GM19328 (cell line): ENCODE measurements at regions not wholly inside any gene's neighbourhood (a gene's known extent, or its start where the extent isn't known, plus 50 kb on each side); places are given as distances from the start of the nearest gene placed in this dataset.

Experiments used
- ATAC-seq: cut with Tn5 transposase; IDR thresholded peaks from one replicate; pipeline ENCODE4 v1.9.1; 2021; ENCODE audit warnings: mild to moderate bottlenecking, moderate library complexity; ENCODE audit not compliant: unreplicated experiment

- no peak for ATAC-seq
Measured at GRCh38 chr11:15526859-15527450, 412.2 kb downstream of the INSC start.

GRCh38 chr11:15532432-15532831 lies 417.7 kb downstream of the INSC start:
- no peak for ATAC-seq

- ATAC-seq, result no peak
Measured at GRCh38 chr11:15534266-15534665, 419.5 kb downstream of the INSC start.

GRCh38 chr11:15535414-15535813 lies 420.7 kb downstream of the INSC start:
- no peak for ATAC-seq

GRCh38 chr11:15536438-15536837 lies 421.7 kb downstream of the INSC start:
- ATAC-seq, result no peak

- no peak for ATAC-seq
Measured at GRCh38 chr11:15539645-15540044, 424.9 kb downstream of the INSC start.

GRCh38 chr11:15541079-15541478 lies 426.4 kb downstream of the INSC start:
- ATAC-seq, result no peak

GRCh38 chr11:15544353-15544752 lies 429.6 kb downstream of the INSC start:
- ATAC-seq, result no peak

GRCh38 chr11:15547685-15548084 lies 433.0 kb downstream of the INSC start:
- no peak for ATAC-seq

GRCh38 chr11:15551901-15552851 lies 437.5 kb downstream of the INSC start:
- no peak for ATAC-seq

- no peak for ATAC-seq
Measured at GRCh38 chr11:15555161-15555560, 440.4 kb downstream of the INSC start.

GRCh38 chr11:15557457-15558230 lies 442.9 kb downstream of the INSC start:
- ATAC-seq, result no peak

- no peak for ATAC-seq
Measured at GRCh38 chr11:15558513-15559181, 443.9 kb downstream of the INSC start.

GRCh38 chr11:15560689-15561467 lies 446.2 kb downstream of the INSC start:
- no peak for ATAC-seq

- ATAC-seq, result no peak
Measured at GRCh38 chr11:15562230-15562629, 447.5 kb downstream of the INSC start.

- ATAC-seq, result no peak
Measured at GRCh38 chr11:15563054-15563453, 448.3 kb downstream of the INSC start.

GRCh38 chr11:15565880-15566279 lies 451.2 kb downstream of the INSC start:
- ATAC-seq, result no peak

GRCh38 chr11:15568440-15568839 lies 453.7 kb downstream of the INSC start:
- no peak for ATAC-seq

- ATAC-seq, result no peak
Measured at GRCh38 chr11:15569305-15570025, 454.7 kb downstream of the INSC start.

- ATAC-seq, result no peak
Measured at GRCh38 chr11:15575409-15575808, 460.7 kb downstream of the INSC start.
